HCT116 (cell line): ENCODE measurements at regions not wholly inside any gene's neighbourhood (a gene's known extent, or its start where the extent isn't known, plus 50 kb on each side); places are given as distances from the start of the nearest gene placed in this dataset.
A peak's percentile ranks its signal among the peaks of the same experiment; 100 is the strongest.

ENCODE experiments used
- ATAC-seq: fragments of 200-7000 bp; cut with Tn5 transposase; 2 replicates; pipeline ENCODE4 v1.9.1; 2020; ENCODE audit warnings: mild to moderate bottlenecking, moderate library complexity
- BruUV-seq: library from RNA; stranded (reverse); fragments of 400-500 nt; replicated peaks from 2 replicates; lab custom pipeline; 2021; lab: Mats Ljungman, UMichigan
- CTCF ChIA-PET: fragments of 300-600 bp; sonication (Branson Sonifier 250); formaldehyde crosslinking; loops from one replicate; lab custom pipeline; 2021; ENCODE audit warnings: antibody characterized with exemption; lab: Charles Lee
- POLR2A ChIA-PET: fragments of 300-600, 350-600 bp; sonication (Branson Sonifier 250); formaldehyde crosslinking; loops from one replicate; lab custom pipeline; 2021; ENCODE audit warnings: antibody characterized with exemption; lab: Charles Lee
- RAD21 ChIA-PET, 2 experiments: fragments of 300-600 bp; sonication (Branson Sonifier 250); formaldehyde crosslinking; loops; one replicate each; lab custom pipeline; 2023; ENCODE audit warnings: low total read pairs in 2 of 2; ENCODE audit not compliant: uncharacterized antibody in 2 of 2, unreplicated experiment in 2 of 2, low non-redundant PET in 1 of 2; lab: Charles Lee
- DNase-seq: peaks from one replicate; pipeline ENCODE4 v3.0.0-alpha.2; 2010; ENCODE audit warnings: low read depth, low spot score
- H2AFZ ChIP-seq: fragments of 200-600 bp; shearing (Covaris generic), sonication (generic); 2 replicates; pipeline ENCODE4 v1.6.1; 2017; ENCODE audit warnings: low read depth, mixed run types, mixed read lengths, antibody characterized with exemption, low read length; ENCODE audit not compliant: poor library complexity, severe bottlenecking
- H3K27ac ChIP-seq: 2 replicates; pipeline ENCODE4 v1.5.1; 2012; ENCODE audit warnings: low read depth, low read length
- H3K27me3 ChIP-seq: fragments of 200-600 bp; sonication (generic); 2 replicates; pipeline ENCODE4 v1.6.1; 2016; ENCODE audit warnings: mixed run types, low read length, mixed read lengths; ENCODE audit not compliant: insufficient read depth
- H3K36me3 ChIP-seq, 2 experiments: fragments of 200-500 bp in 1 of 2; fragments of 200-600 bp in 1 of 2; sonication (Bioruptor generic) in 1 of 2; sonication (generic) in 1 of 2; 2 replicates each; pipeline versions ENCODE4 v1.5.1 to v1.6.1; 2014 to 2016; ENCODE audit warnings: low read length in 2 of 2, inconsistent platforms in 1 of 2, mixed read lengths in 1 of 2, mixed run types in 1 of 2; ENCODE audit not compliant: insufficient read depth in 2 of 2, control insufficient read depth in 1 of 2
- H3K4me1 ChIP-seq, 2 experiments: fragments of 200-600 bp in 1 of 2; sonication (generic) in 1 of 2; 2 replicates each; pipeline versions ENCODE4 v1.5.1 to v1.6.1; 2012 to 2017; ENCODE audit warnings: low read length in 2 of 2, inconsistent platforms in 1 of 2, mild to moderate bottlenecking in 1 of 2, mixed read lengths in 1 of 2, mixed run types in 1 of 2, moderate library complexity in 1 of 2; ENCODE audit not compliant: insufficient read depth in 2 of 2, control insufficient read depth in 1 of 2
- H3K4me2 ChIP-seq: fragments of 200-600 bp; sonication (generic); 2 replicates; pipeline ENCODE4 v1.6.1; 2017; ENCODE audit warnings: mixed run types, low read length, mixed read lengths
- H3K4me3 ChIP-seq, 2 experiments: fragments of 200-600 bp in 1 of 2; sonication (generic) in 1 of 2; replicated peaks in 1 of 2; 2 replicates each; pipeline ENCODE4 v1.5.1; 2011 to 2016; ENCODE audit warnings: low read length in 2 of 2, control low read depth in 1 of 2, low read depth in 1 of 2, mild to moderate bottlenecking in 1 of 2, mixed read lengths in 1 of 2, mixed run types in 1 of 2
- H3K79me2 ChIP-seq: fragments of 200-600 bp; sonication (generic); 2 replicates; pipeline ENCODE4 v1.6.1; 2017; ENCODE audit warnings: mild to moderate bottlenecking, mixed run types, low read length, moderate library complexity, mixed read lengths; ENCODE audit not compliant: insufficient read depth
- H3K9ac ChIP-seq: fragments of 200-600 bp; sonication (generic); 2 replicates; pipeline ENCODE4 v1.6.1; 2016; ENCODE audit warnings: low read length, mixed read lengths
- H3K9me2 ChIP-seq: fragments of 200-600 bp; sonication (generic), shearing (Covaris generic); 2 replicates; pipeline ENCODE4 v1.6.1; 2017; ENCODE audit warnings: mixed run types, mild to moderate bottlenecking, moderate library complexity; ENCODE audit not compliant: insufficient read depth
- H3K9me3 ChIP-seq, 2 experiments: fragments of 200-500 bp in 1 of 2; fragments of 200-600 bp in 1 of 2; sonication (Bioruptor generic) in 1 of 2; sonication (generic) in 1 of 2; 2 replicates each; pipeline ENCODE4 v1.6.1; 2014 to 2017; ENCODE audit warnings: low read length in 2 of 2, mixed read lengths in 2 of 2, inconsistent platforms in 1 of 2, low read depth in 1 of 2, mild to moderate bottlenecking in 1 of 2, mixed run types in 1 of 2, moderate library complexity in 1 of 2; ENCODE audit not compliant: control insufficient read depth in 1 of 2, insufficient read depth in 1 of 2
- H4K20me1 ChIP-seq: fragments of 200-600 bp; sonication (generic), shearing (Covaris generic); 2 replicates; pipeline ENCODE4 v1.6.1; 2017; ENCODE audit warnings: mixed run types, mild to moderate bottlenecking, moderate library complexity; ENCODE audit not compliant: insufficient read depth
- ATF3 ChIP-seq: IDR thresholded peaks from 2 replicates; pipeline ENCODE4 v1.6.1; 2012
- CBX3 ChIP-seq: IDR thresholded peaks from 2 replicates; pipeline ENCODE4 v1.6.1; 2012; ENCODE audit warnings: low read depth
- CEBPB ChIP-seq: IDR thresholded peaks from 2 replicates; pipeline ENCODE4 v1.6.1; 2012; ENCODE audit warnings: low read depth
- CTCF ChIP-seq, 3 experiments: fragments of 200-600 bp in 1 of 3; sonication (generic) in 1 of 3; IDR thresholded peaks in 2 of 3; conservative IDR thresholded peaks in 1 of 3; 2 replicates each; pipeline ENCODE4 v1.5.1; 2012 to 2017; ENCODE audit warnings: low read depth in 2 of 3, low read length in 2 of 3, antibody characterized with exemption in 1 of 3, borderline replicate concordance in 1 of 3, control low read depth in 1 of 3, mild to moderate bottlenecking in 1 of 3, mixed read lengths in 1 of 3, mixed run types in 1 of 3, moderate library complexity in 1 of 3; ENCODE audit not compliant: insufficient read depth in 1 of 3
- EGR1 ChIP-seq: IDR thresholded peaks from 2 replicates; pipeline ENCODE4 v1.6.1; 2012; ENCODE audit warnings: low read depth
- ELF1 ChIP-seq: IDR thresholded peaks from 2 replicates; pipeline ENCODE4 v1.6.1; 2012; ENCODE audit warnings: low read depth, borderline replicate concordance
- EZH2 ChIP-seq: fragments of 200-600 bp; sonication (generic); IDR thresholded peaks from 2 replicates; pipeline ENCODE4 v1.6.1; 2017; ENCODE audit warnings: antibody characterized with exemption, mixed run types
- FOSL1 ChIP-seq: IDR thresholded peaks from 2 replicates; pipeline ENCODE4 v1.6.1; 2012; ENCODE audit warnings: low read depth
- POLR2A ChIP-seq: IDR thresholded peaks from 2 replicates; pipeline ENCODE4 v1.7.0; 2011; ENCODE audit warnings: borderline replicate concordance; ENCODE audit not compliant: insufficient read depth, insufficient read length; ENCODE audit errors: extremely low read depth
- POLR2AphosphoS5 ChIP-seq: IDR thresholded peaks from 2 replicates; pipeline ENCODE4 v1.6.1; 2011; ENCODE audit warnings: mild to moderate bottlenecking, low read depth, low read length, moderate library complexity
- RAD21 ChIP-seq: IDR thresholded peaks from 2 replicates; pipeline ENCODE4 v1.6.1; 2012; ENCODE audit warnings: low read depth, mild to moderate bottlenecking
- SIN3A ChIP-seq: IDR thresholded peaks from 2 replicates; pipeline ENCODE4 v1.6.1; 2012; ENCODE audit warnings: low read depth
- SP1 ChIP-seq: IDR thresholded peaks from 2 replicates; pipeline ENCODE4 v1.6.1; 2012; ENCODE audit warnings: low read depth
- SRF ChIP-seq: IDR thresholded peaks from 2 replicates; pipeline ENCODE4 v1.6.1; 2012; ENCODE audit warnings: low read depth
- TCF7L2 ChIP-seq: IDR thresholded peaks from 2 replicates; pipeline ENCODE4 v1.7.0; 2011; ENCODE audit warnings: borderline replicate concordance, inconsistent platforms; ENCODE audit not compliant: insufficient read depth, insufficient read length; ENCODE audit errors: extremely low read depth
- YY1 ChIP-seq: IDR thresholded peaks from 2 replicates; pipeline ENCODE4 v1.6.1; 2011; ENCODE audit warnings: low read length, low read depth, moderate library complexity, mild to moderate bottlenecking; ENCODE audit not compliant: insufficient replicate concordance; ENCODE audit errors: extremely low read depth
- ZFX ChIP-seq: fragments of 450-650 bp; IDR thresholded peaks from 2 replicates; pipeline ENCODE4 v1.6.1; 2017
- ZNF274 ChIP-seq: fragments of 200-500 bp; sonication (Bioruptor generic); IDR thresholded peaks from 2 replicates; pipeline ENCODE4 v1.6.1; 2014; ENCODE audit warnings: mild to moderate bottlenecking, low read depth, low read length, inconsistent platforms
- intact Hi-C: fragments of 100-400 bp; cut with micrococcal nuclease; formaldehyde crosslinking; loops from 2 replicates; pipeline ENCODE4 v1.10.0; 2022

- Histone ChIP-seq H4K20me1 (no peaks in the 10 kb centered on the region), H3K27me3 (no peaks in the 10 kb centered on the region), H3K79me2 (no peaks in the 10 kb centered on the region), H3K4me3 (no peak overlapping the region), H3K4me2 (no peak overlapping the region), H3K36me3 (no peaks in the 10 kb centered on the region), H3K27ac (no peak overlapping the region), H3K9ac (no peak overlapping the region), H3K9me2 (no peaks in the 10 kb centered on the region), H2AFZ (no peak overlapping the region), H3K4me1 (no peaks in the 10 kb centered on the region), H3K9me3 (no peaks in the 10 kb centered on the region)
- ATAC-seq (no peak), DNase-seq (no peak)
- ChIA-PET RAD21 (interaction anchor here in 1 of 2 experiments (0.6 kb wide), 1 partner anchor 17 kb away, joined by 3 read pairs; no protein-coding TSS in a partner anchor), POLR2A (no interaction called here), CTCF (interaction anchor here (1.2 kb wide), 1 partner anchor 9 kb away, joined by 3 read pairs; no protein-coding TSS in a partner anchor)
- intact Hi-C loops: no loop called here
- TF ChIP-seq TCF7L2 (no peak), ZNF274 (no peak), FOSL1 (no peak), CBX3 (no peak), POLR2AphosphoS5 (no peak), SIN3A (no peak), EZH2 (no peak)
- no TSS peak for BruUV-seq
Observed at GRCh38 chr4:111713276-111713675, 432.0 kb upstream of the FAM241A start.

GRCh38 chr4:111717921-111718320 lies 427.3 kb upstream of the FAM241A start:
- intact Hi-C loops: no loop called here
- H3K9me2 ChIP-seq: no peaks in the 10 kb centered on the region
- RAD21 ChIA-PET: no interaction called here
- H3K9ac ChIP-seq: no peak overlapping the region
- no peaks in the 10 kb centered on the region for H3K36me3 ChIP-seq
- H2AFZ ChIP-seq: peak overlapping the region; percentile 12
- no peak for ATAC-seq
- no peaks in the 10 kb centered on the region for H3K79me2 ChIP-seq
- no peaks in the 10 kb centered on the region for H3K4me1 ChIP-seq
- no peak overlapping the region for H3K4me3 ChIP-seq
- TF ChIP-seq ZFX: no peak
- TF ChIP-seq SP1: no peak
- no peak for TF ChIP-seq EGR1
- TF ChIP-seq POLR2AphosphoS5: no peak
- TF ChIP-seq ZNF274: no peak
- no peak for TF ChIP-seq POLR2A
- TF ChIP-seq CTCF (IDR thresholded peaks at IDR 0.05 in 2 of 3, conservative IDR thresholded peaks at IDR 0.05 in 1 of 3; ENCODE audit: borderline replicate concordance in 1 of 3, insufficient read depth in 1 of 3, low read depth in 2 of 3, low read length in 2 of 3): no peak
- no peak for TF ChIP-seq FOSL1
- no peak for TF ChIP-seq YY1
- TF ChIP-seq RAD21: no peak
- TF ChIP-seq EZH2: no peak
- no peak for TF ChIP-seq CEBPB
- no peak for TF ChIP-seq TCF7L2
- TF ChIP-seq ATF3: no peak
- TF ChIP-seq SIN3A: no peak
- TF ChIP-seq ELF1: no peak
- TF ChIP-seq SRF: no peak
- no peak for TF ChIP-seq CBX3
- POLR2A ChIA-PET: no interaction called here
- DNase-seq: no peak
- no peak overlapping the region for H3K4me2 ChIP-seq
- H3K27ac ChIP-seq: no peak overlapping the region
- H3K9me3 ChIP-seq: no peaks in the 10 kb centered on the region
- BruUV-seq: no TSS peak
- H4K20me1 ChIP-seq: no peaks in the 10 kb centered on the region
- no peaks in the 10 kb centered on the region for H3K27me3 ChIP-seq
- CTCF ChIA-PET: no interaction called here
